BLaER1 (cell line): ENCODE measurements at regions not wholly inside any gene's neighbourhood (a gene's known extent, or its start where the extent isn't known, plus 50 kb on each side); places are given as distances from the start of the nearest gene placed in this dataset.
A peak's percentile ranks its signal among the peaks of the same experiment; 100 is the strongest.

ENCODE experiments used
- H3K27ac ChIP-seq: shearing (Covaris generic); formaldehyde crosslinking; 2 replicates; pipeline ENCODE4 v1.8.1; 2022
- H3K27me3 ChIP-seq: shearing (Covaris generic); formaldehyde crosslinking; 2 replicates; pipeline ENCODE4 v1.8.1; 2022
- H3K36me3 ChIP-seq: shearing (Covaris generic); formaldehyde crosslinking; 2 replicates; pipeline ENCODE4 v1.8.1; 2022
- H3K4me1 ChIP-seq: shearing (Covaris generic); formaldehyde crosslinking; 2 replicates; pipeline ENCODE4 v1.8.1; 2022
- H3K4me2 ChIP-seq: shearing (Covaris generic); formaldehyde crosslinking; 2 replicates; pipeline ENCODE4 v1.8.1; 2022
- H3K4me3 ChIP-seq: shearing (Covaris generic); formaldehyde crosslinking; 2 replicates; pipeline ENCODE4 v1.8.1; 2022
- H3K9ac ChIP-seq: shearing (Covaris generic); formaldehyde crosslinking; 2 replicates; pipeline ENCODE4 v1.8.1; 2022
- H3K9me3 ChIP-seq: shearing (Covaris generic); formaldehyde crosslinking; 2 replicates; pipeline ENCODE4 v1.8.1; 2022
- H4K20me1 ChIP-seq: shearing (Covaris generic); formaldehyde crosslinking; 2 replicates; pipeline ENCODE4 v1.8.1; 2022
- Cebpa-rat ChIP-seq: shearing (Covaris generic); IDR thresholded peaks from 2 replicates; pipeline ENCODE4 v1.8.1; 2022

DNA sequence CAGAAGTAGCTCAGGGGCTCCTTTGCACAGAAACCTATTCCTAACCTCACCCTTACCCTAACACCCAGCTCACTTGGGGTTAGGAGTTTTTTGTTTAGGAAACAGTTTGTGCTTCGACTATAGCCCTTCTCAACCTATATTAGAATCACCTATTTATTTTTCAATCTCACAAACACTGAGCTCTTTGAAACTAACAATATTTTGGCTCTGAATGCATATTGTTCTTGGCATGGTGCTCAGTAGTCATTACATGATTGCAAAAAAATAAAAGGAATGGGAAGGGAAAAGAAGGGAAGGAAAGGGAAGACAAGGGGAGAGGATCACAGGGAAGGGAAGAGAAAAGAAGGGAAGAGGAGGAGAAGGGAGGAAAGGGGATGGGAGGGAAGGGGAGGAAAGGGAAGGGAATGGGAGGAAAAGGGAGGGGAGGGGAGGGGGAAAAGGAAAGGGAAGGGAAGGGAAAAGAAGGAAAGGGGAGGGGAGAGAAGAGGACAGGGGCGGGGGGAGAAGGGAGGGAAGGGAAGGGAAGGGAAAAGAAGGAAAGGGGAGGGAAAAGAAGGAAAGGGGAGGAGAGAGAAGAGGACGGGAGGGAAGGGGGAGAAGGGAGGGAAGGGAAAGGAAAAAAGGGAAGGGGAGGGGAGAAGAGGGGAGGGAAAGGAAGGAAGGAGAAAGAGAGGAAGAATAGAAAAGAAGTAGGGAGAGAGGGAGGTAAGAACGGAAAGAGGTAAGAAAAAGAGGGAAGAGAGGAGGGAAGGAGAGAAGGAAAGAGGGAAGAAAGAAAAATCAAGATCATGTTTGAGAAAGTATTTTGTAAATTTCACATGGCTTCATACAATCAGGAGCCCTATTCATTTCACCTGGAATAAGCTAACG lies 484.1 kb upstream of the NFIA start:
- H3K27me3 ChIP-seq, result no peaks in the 10 kb centered on the region
- no peaks in the 10 kb centered on the region for H3K9me3 ChIP-seq
- no peak overlapping the region for H3K4me2 ChIP-seq
- H4K20me1 ChIP-seq, result no peaks in the 10 kb centered on the region
- H3K4me1 ChIP-seq, result no peaks in the 10 kb centered on the region
- H3K36me3 ChIP-seq, result no peaks in the 10 kb centered on the region
- no peak overlapping the region for H3K9ac ChIP-seq
- H3K4me3 ChIP-seq, result no peak overlapping the region
- no peak overlapping the region for H3K27ac ChIP-seq
- no peak for TF ChIP-seq Cebpa-rat

DNA sequence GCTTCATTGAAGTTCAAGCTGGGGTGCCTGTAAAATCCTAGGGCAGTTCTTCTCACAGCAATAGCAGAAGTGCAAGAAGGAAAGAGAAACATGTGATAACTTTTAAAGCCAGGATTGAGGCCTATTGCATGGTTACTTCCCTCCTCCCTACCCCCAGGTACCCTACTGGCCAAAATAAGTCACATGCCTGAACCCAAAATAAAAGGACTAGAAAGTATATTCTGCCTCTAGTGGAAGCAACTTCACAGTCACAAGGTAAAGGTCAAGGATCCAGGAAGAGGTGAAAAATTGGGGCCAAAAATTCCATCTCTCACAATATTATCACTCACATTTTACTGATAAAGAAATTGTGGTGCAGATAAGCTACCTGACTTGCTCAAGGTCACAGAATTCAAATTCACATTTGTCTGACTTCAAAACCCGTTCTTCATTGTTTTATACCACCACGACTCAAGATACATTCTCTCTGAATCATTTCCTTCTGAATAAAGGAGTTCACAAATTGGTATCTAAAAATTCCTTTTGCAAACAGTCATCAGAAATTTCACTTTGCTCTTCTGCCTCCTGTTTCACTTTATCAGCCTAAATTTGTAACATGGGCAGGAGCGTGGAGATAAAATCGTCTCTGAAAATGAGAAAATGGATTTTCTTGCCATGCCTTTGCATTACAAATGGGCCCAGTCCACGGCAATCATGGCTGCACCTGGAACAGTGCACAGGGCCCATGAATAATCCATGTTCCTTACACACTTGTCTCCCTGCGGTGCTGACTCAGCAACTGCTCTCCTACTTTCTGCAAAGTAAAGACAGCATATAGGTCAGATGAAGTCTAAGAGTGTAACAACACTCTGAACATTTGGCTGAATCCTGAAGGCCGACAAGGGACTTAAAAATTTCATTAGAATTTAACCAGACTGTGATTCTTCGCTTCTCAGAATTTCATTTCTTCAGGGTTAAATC lies 485.3 kb upstream of the NFIA start:
- H3K4me3 ChIP-seq, result no peak overlapping the region

DNA sequence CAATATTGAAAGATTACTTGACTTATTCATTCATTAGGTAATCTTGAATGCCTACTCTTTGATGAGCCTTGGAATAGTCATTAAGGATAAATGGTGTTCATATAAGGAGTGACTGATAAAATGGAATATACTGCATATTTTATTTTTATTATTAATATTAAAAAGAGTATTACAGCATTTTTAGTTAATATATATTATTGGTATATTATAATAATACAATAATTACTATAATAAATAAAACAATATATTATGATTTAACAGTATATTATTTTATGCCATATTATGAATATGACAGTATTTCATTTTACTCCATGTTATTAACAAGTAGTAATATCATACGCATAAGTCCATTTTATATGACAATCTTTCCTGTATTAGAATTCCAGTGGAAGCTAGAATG lies 490.8 kb upstream of the NFIA start:
- Histone ChIP-seq H3K27ac (no peak overlapping the region), H3K27me3 (no peaks in the 10 kb centered on the region), H4K20me1 (no peaks in the 10 kb centered on the region), H3K4me3 (no peak overlapping the region), H3K9ac (no peak overlapping the region), H3K4me2 (no peak overlapping the region), H3K4me1 (no peaks in the 10 kb centered on the region), H3K36me3 (no peaks in the 10 kb centered on the region), H3K9me3 (no peaks in the 10 kb centered on the region)
- no peak for TF ChIP-seq Cebpa-rat

More for the DNA sequence above, 485.3 kb upstream of the NFIA start:
- H3K27me3 ChIP-seq, result no peaks in the 10 kb centered on the region
- H3K27ac ChIP-seq, result no peak overlapping the region
- H3K9me3 ChIP-seq, result no peaks in the 10 kb centered on the region
- H3K9ac ChIP-seq, result no peak overlapping the region
- no peaks in the 10 kb centered on the region for H4K20me1 ChIP-seq
- H3K36me3 ChIP-seq, result no peaks in the 10 kb centered on the region
- no peak overlapping the region for H3K4me2 ChIP-seq
- no peaks in the 10 kb centered on the region for H3K4me1 ChIP-seq
- no peak for TF ChIP-seq Cebpa-rat

DNA sequence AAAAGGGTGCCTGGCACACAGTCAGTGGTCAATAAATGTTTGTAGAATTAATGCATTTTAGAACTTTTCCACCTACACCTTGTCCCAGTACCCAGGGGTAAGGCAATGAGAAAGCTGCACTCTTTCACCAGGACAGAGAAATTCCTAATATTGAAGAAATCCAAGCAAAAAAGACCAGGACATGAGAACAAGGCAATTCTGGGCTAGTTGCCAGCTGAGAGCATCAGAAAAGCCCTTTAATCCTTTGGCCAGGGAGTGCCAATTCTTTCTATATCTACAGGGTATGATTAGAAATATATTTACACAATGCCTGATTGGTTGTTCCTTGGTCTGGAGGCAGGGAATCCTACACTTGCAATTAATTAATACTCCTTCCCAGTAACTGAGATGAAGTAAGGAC lies 492.4 kb upstream of the NFIA start:
- Histone ChIP-seq H3K36me3 (no peaks in the 10 kb centered on the region), H3K9ac (no peak overlapping the region), H3K27ac (no peak overlapping the region), H3K4me3 (no peak overlapping the region), H3K4me1 (no peaks in the 10 kb centered on the region), H4K20me1 (no peaks in the 10 kb centered on the region), H3K4me2 (no peak overlapping the region), H3K9me3 (no peaks in the 10 kb centered on the region), H3K27me3 (no peaks in the 10 kb centered on the region)
- TF ChIP-seq Cebpa-rat, result no peak

DNA sequence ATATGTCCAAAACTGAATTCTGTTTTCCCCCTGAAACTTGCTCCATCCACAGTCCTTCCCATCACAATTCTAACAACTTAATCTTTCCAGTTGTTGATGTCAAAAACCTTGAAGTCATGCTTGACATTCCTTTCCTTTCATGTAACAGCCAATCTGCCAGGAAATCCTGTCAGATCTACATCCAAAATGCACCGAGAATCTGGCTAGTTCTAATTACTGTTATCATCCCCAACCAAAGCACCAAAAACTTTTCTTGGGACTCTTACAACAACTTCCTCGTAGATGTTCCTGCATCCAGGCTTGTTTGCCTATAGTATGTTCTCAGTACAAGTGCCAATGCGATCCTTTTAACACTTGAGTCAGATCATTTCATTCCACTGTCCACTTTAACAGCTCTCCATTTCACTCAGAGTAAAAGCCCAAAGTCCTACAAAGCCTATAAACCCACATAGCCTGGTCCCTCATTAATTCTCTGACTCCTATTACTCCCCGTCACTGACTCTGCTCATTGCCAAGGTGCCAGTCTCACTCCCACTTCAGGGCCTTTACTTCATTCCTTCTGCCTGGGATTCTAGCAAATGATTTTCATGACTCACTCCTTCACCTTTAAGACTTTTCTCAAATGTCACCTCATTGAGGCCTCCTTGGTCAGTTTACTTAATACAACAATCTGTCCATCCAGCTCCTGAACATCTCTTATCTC lies 493.2 kb upstream of the NFIA start:
- Histone ChIP-seq H4K20me1 (no peaks in the 10 kb centered on the region), H3K27me3 (no peaks in the 10 kb centered on the region), H3K9me3 (no peaks in the 10 kb centered on the region), H3K4me2 (no peak overlapping the region), H3K36me3 (no peaks in the 10 kb centered on the region), H3K9ac (no peak overlapping the region), H3K4me1 (no peaks in the 10 kb centered on the region), H3K27ac (no peak overlapping the region), H3K4me3 (no peak overlapping the region)
- TF ChIP-seq Cebpa-rat, result no peak

DNA sequence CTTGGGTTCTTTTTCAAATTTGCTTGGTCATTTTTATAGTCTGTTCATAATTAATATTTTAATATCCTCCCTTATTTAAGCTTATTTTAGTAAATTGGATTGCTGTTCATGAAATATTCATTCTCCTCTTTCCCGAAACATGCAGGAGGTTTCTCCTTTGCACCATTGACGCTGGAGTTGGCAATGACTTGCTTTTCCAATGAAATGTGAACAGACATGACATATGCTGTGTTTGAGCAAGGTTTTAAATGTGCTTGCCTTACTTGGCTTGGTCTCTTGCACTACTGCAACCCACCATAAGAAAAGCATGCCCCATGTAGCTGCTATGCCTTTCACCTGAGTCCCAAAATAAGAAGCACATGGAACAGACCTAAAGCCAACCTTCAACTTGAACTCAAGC lies 498.0 kb upstream of the NFIA start:
- H3K9me3 ChIP-seq, result peaks cover 9% of the 10 kb centered on the region; the same call in 1 of the 2 replicates
- H3K9ac ChIP-seq, result no peak overlapping the region
- no peaks in the 10 kb centered on the region for H3K36me3 ChIP-seq
- H3K4me1 ChIP-seq, result peaks cover 13% of the 10 kb centered on the region
- H3K4me3 ChIP-seq, result no peak overlapping the region
- no peaks in the 10 kb centered on the region for H3K27me3 ChIP-seq
- no peak overlapping the region for H3K4me2 ChIP-seq
- TF ChIP-seq Cebpa-rat, result no peak
- H3K27ac ChIP-seq, result no peak overlapping the region
- no peaks in the 10 kb centered on the region for H4K20me1 ChIP-seq

DNA sequence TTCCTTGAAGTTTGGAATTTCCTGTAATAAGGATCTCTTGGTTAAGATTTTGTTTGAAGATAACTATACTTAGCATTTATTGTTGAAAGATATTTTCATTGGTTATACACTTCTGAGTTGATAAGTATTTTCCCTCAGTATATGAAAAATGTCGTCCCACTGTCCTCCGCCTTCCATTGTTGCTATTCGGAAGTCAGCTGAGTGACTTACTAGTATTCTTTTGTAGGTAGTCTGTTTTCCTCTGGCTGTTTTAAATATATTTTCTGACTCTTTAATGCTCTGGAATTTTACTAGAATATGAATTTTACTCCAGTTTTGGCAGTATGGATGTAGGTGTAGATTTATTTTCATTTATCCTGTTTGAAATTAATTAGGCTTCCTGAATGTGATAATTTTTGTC lies 498.7 kb upstream of the NFIA start:
- TF ChIP-seq Cebpa-rat, result no peak
- Histone ChIP-seq H3K4me3 (no peak overlapping the region), H3K4me1 (peaks cover 13% of the 10 kb centered on the region), H3K4me2 (no peak overlapping the region), H3K27me3 (no peaks in the 10 kb centered on the region), H4K20me1 (no peaks in the 10 kb centered on the region), H3K9ac (no peak overlapping the region), H3K27ac (no peak overlapping the region), H3K36me3 (no peaks in the 10 kb centered on the region), H3K9me3 (peaks cover 9% of the 10 kb centered on the region; the same call in 1 of the 2 replicates)

DNA sequence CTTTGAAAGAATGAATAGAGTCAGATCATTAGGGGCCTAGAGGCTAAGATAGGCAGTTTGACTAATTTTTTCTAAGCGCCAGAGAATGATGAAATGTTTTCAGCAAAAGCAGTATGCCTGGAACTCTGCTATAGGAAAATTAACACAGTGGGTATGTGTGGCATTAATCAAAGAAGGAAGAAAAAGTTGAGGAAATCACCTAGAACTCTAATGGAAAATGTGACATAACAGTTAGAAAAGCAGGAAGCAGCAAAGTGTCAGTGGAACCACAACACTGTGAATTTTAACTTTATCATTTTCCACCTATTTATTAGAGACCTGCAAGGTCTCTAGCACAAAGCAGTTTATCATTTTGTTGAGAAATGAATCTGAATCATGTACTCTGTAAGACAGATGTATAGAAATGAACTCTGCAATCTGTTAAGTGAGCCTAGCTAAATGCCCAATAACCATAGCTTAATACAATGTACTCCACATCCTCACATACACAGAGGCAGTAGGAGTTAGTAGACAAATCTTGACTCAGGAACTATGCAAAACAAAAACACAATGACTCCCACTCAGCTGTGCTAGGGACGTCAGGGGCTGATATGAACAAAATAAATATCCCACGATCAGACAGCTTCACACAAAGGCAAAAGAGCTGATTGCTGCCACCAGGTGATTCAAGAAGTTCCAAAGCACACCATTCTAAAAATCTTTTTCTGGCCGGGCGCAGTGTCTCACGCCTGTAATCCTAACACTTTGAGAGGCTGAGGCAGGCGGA lies 500.7 kb upstream of the NFIA start:
- H3K4me3 ChIP-seq, result no peak overlapping the region
- peaks cover 9% of the 10 kb centered on the region; the same call in 1 of the 2 replicates for H3K9me3 ChIP-seq
- H3K4me1 ChIP-seq, result peaks cover 13% of the 10 kb centered on the region
- H4K20me1 ChIP-seq, result no peaks in the 10 kb centered on the region
- no peak overlapping the region for H3K27ac ChIP-seq
- H3K36me3 ChIP-seq, result no peaks in the 10 kb centered on the region
- H3K4me2 ChIP-seq, result peak overlapping the region; percentile 14; the same call in 1 of the 2 replicates
- H3K27me3 ChIP-seq, result no peaks in the 10 kb centered on the region
- no peak for TF ChIP-seq Cebpa-rat
- H3K9ac ChIP-seq, result no peak overlapping the region

DNA sequence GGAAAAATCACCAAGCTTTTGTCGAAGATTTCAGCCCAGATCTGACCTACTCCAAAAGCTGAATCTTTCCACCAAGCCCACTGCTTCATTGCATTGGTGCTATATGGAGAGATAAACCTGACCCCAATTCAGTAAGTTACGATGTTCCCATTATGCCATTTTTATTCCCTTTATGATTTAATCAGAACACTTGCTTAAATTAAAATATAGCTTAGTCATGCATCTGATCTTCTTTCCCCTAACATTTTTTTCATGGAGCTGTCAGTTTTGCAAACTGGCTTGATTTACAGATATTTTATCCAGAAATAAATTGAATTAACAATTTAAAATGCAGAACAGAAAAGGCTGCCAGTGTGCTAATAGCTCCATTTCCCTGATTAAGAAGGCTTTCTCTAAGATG lies 503.5 kb upstream of the C1orf87 start:
- Histone ChIP-seq H4K20me1 (no peaks in the 10 kb centered on the region), H3K4me2 (no peak overlapping the region), H3K4me3 (no peak overlapping the region), H3K9me3 (no peaks in the 10 kb centered on the region), H3K27me3 (no peaks in the 10 kb centered on the region), H3K4me1 (peaks cover 8% of the 10 kb centered on the region), H3K36me3 (no peaks in the 10 kb centered on the region), H3K9ac (no peak overlapping the region), H3K27ac (no peak overlapping the region)
- no peak for TF ChIP-seq Cebpa-rat
